CD14-positive monocyte (primary cell): ENCODE measurements at regions not wholly inside any gene's neighbourhood (a gene's known extent, or its start where the extent isn't known, plus 50 kb on each side); places are given as distances from the start of the nearest gene placed in this dataset.

Source experiments
- DNase-seq, 3 donors: peaks; one replicate each; pipeline ENCODE4 v3.0.0-alpha.2; 2011 to 2022
- H2AFZ ChIP-seq: 2 replicates; pipeline ENCODE4 v1.6.0; 2012; ENCODE audit warnings: mild to moderate bottlenecking, low read depth, low read length, inconsistent platforms; ENCODE audit not compliant: insufficient read depth, poor library complexity, severe bottlenecking
- H3K27ac ChIP-seq, 2 donors: 1 replicate in 1 of 2; 2 replicates in 1 of 2; pipeline ENCODE4 v1.5.1; 2012 to 2013; ENCODE audit warnings: low read length in 2 of 2, control low read depth in 1 of 2, inconsistent platforms in 1 of 2, low read depth in 1 of 2, mild to moderate bottlenecking in 1 of 2
- H3K27me3 ChIP-seq, 2 donors: one replicate each; pipeline versions ENCODE4 v1.6.0 to v1.6.1; 2011 to 2013; ENCODE audit warnings: low read length in 2 of 2; ENCODE audit not compliant: control insufficient read depth in 2 of 2, insufficient read depth in 2 of 2
- H3K36me3 ChIP-seq, 2 donors: replicated peaks in 1 of 2; 1 replicate in 1 of 2; 2 replicates in 1 of 2; pipeline versions ENCODE4 v1.5.1 to v1.6.1; 2012 to 2013; ENCODE audit warnings: low read length in 2 of 2, control low read depth in 1 of 2, inconsistent platforms in 1 of 2, mild to moderate bottlenecking in 1 of 2; ENCODE audit not compliant: insufficient read depth in 2 of 2, control insufficient read depth in 1 of 2
- H3K4me1 ChIP-seq, 2 donors: 1 replicate in 1 of 2; 2 replicates in 1 of 2; pipeline versions ENCODE4 v1.5.1 to v1.6.1; 2012 to 2013; ENCODE audit warnings: low read length in 2 of 2, control low read depth in 1 of 2, inconsistent platforms in 1 of 2, mild to moderate bottlenecking in 1 of 2, moderate library complexity in 1 of 2; ENCODE audit not compliant: insufficient read depth in 2 of 2, control insufficient read depth in 1 of 2
- H3K4me2 ChIP-seq: replicated peaks from 2 replicates; pipeline ENCODE3; 2012; ENCODE audit warnings: low read length, moderate library complexity, mild to moderate bottlenecking; ENCODE audit not compliant: poor library complexity, severe bottlenecking; ENCODE audit errors: extremely low read depth
- H3K4me3 ChIP-seq, 3 experiments: fragments of 200-600 bp in 1 of 3; sonication (generic) in 1 of 3; replicated peaks in 1 of 3; 1 replicate in 2 of 3; 2 replicates in 1 of 3; pipeline ENCODE4 v1.5.1; 2011 to 2013; ENCODE audit warnings: low read length in 3 of 3, mild to moderate bottlenecking in 3 of 3, control low read depth in 2 of 3, low read depth in 2 of 3, inconsistent platforms in 1 of 3, moderate library complexity in 1 of 3
- H3K79me2 ChIP-seq: 2 replicates; pipeline ENCODE4 v1.6.0; 2012; ENCODE audit warnings: mild to moderate bottlenecking, control low read depth, inconsistent platforms, low read length, moderate library complexity; ENCODE audit not compliant: insufficient read depth
- H3K9ac ChIP-seq: 2 replicates; pipeline ENCODE4 v1.6.0; 2017; ENCODE audit warnings: low read length, mild to moderate bottlenecking; ENCODE audit not compliant: insufficient read depth, poor library complexity, severe bottlenecking
- H3K9me3 ChIP-seq, 2 donors: replicated peaks in 1 of 2; 1 replicate in 1 of 2; 2 replicates in 1 of 2; pipeline versions ENCODE4 v1.5.1 to v1.6.1; 2012 to 2013; ENCODE audit warnings: low read length in 2 of 2, control low read depth in 1 of 2; ENCODE audit not compliant: control insufficient read depth in 1 of 2, insufficient read depth in 1 of 2
- H4K20me1 ChIP-seq: 2 replicates; pipeline ENCODE4 v1.6.0; 2012; ENCODE audit warnings: mild to moderate bottlenecking, low read length, control low read depth, moderate library complexity; ENCODE audit not compliant: insufficient read depth
- H3K27ac Mint-ChIP-seq, 7 donors: one replicate each; pipeline ENCODE4 v1.8.0; 2020; ENCODE audit warnings: mild to moderate bottlenecking in 7 of 7, mixed read lengths in 7 of 7, moderate library complexity in 6 of 7, inconsistent platforms in 2 of 7
- H3K27me3 Mint-ChIP-seq, 3 donors: one replicate each; pipeline ENCODE4 v1.8.0; 2021 to 2022; ENCODE audit warnings: low read depth in 3 of 3, mild to moderate bottlenecking in 3 of 3, mixed read lengths in 3 of 3, moderate library complexity in 3 of 3, inconsistent platforms in 1 of 3
- H3K36me3 Mint-ChIP-seq, 2 donors: one replicate each; pipeline ENCODE4 v1.8.0; 2020; ENCODE audit warnings: mixed read lengths in 2 of 2, inconsistent platforms in 1 of 2, mild to moderate bottlenecking in 1 of 2
- H3K4me1 Mint-ChIP-seq: one replicate; pipeline ENCODE4 v1.8.0; 2020; ENCODE audit warnings: mild to moderate bottlenecking, mixed read lengths
- H3K4me3 Mint-ChIP-seq, 2 donors: one replicate each; pipeline ENCODE4 v1.8.0; 2020; ENCODE audit warnings: mild to moderate bottlenecking in 2 of 2, mixed read lengths in 2 of 2, moderate library complexity in 1 of 2
- H3K9me3 Mint-ChIP-seq, 7 donors: one replicate each; pipeline ENCODE4 v1.8.0; 2020 to 2022; ENCODE audit warnings: mixed read lengths in 7 of 7, mild to moderate bottlenecking in 6 of 7, moderate library complexity in 6 of 7, inconsistent platforms in 2 of 7
- WGBS: methylation state at CpG from one replicate; pipeline ENCODE4 v1.1.5; 2013; ENCODE audit warnings: missing lambda C conversion rate; ENCODE audit not compliant: insufficient coverage; 5-methylcytosine and 5-hydroxymethylcytosine counted together
- intact Hi-C, 2 donors: fragments of 100-400 bp; cut with micrococcal nuclease; formaldehyde crosslinking; loops; one replicate each; pipeline versions ENCODE4 v1.15.0 to v1.15.1; 2023
- TF ChIP-seq, protein P1 (sequence below): fragments of 200-600 bp; IDR thresholded peaks from one replicate; pipeline ENCODE4 v1.8.0; 2022; ENCODE audit warnings: antibody characterized with exemption, mild to moderate bottlenecking

DNA sequence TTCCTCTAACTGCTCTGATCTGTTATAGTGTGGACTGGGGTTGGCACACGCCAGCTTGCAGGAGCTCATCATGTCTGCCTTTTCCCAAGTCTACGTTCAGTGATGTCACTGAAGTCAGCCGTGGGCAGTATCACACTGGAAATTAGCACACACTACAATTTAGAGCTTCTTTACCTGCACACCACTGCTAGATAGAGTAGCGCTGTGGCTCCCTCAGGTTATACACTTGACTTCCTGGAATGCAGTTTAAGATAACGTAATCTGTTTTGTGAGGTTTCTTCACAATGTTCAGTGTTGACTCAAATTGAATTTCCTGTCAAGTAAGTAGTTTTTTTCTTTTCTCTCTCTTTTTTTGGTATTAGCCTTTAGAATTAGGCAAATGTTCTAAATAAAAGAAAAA, 487.2 kb downstream of the DCDC2C start:
- WGBS = 90% methylated on average over 2 of the region's 5 CpGs
- Histone ChIP-seq H2AFZ (no peak overlapping the region), H3K79me2 (no peaks in the 10 kb centered on the region), H3K4me2 (no peak overlapping the region), H3K9ac (no peak overlapping the region), H4K20me1 (no peaks in the 10 kb centered on the region), H3K27me3 (no peaks in the 10 kb centered on the region), H3K27ac (no peak overlapping the region), H3K4me1 (no peaks in the 10 kb centered on the region), H3K9me3 (peaks cover 10 to 11% of the 10 kb centered on the region in 2 donors), H3K4me3 (no peak overlapping the region), H3K36me3 (no peaks in the 10 kb centered on the region)
- Mint-ChIP-seq H3K27ac (no peak overlapping the region), H3K9me3 (peaks cover 3 to 43% (median 6%) of the 10 kb centered on the region in 7 donors), H3K4me1 (no peaks in the 10 kb centered on the region), H3K4me3 (no peak overlapping the region), H3K27me3 (no peaks in the 10 kb centered on the region), H3K36me3 (no peaks in the 10 kb centered on the region)
- intact Hi-C loops = no loop called here
- TF ChIP-seq, protein P1, sequence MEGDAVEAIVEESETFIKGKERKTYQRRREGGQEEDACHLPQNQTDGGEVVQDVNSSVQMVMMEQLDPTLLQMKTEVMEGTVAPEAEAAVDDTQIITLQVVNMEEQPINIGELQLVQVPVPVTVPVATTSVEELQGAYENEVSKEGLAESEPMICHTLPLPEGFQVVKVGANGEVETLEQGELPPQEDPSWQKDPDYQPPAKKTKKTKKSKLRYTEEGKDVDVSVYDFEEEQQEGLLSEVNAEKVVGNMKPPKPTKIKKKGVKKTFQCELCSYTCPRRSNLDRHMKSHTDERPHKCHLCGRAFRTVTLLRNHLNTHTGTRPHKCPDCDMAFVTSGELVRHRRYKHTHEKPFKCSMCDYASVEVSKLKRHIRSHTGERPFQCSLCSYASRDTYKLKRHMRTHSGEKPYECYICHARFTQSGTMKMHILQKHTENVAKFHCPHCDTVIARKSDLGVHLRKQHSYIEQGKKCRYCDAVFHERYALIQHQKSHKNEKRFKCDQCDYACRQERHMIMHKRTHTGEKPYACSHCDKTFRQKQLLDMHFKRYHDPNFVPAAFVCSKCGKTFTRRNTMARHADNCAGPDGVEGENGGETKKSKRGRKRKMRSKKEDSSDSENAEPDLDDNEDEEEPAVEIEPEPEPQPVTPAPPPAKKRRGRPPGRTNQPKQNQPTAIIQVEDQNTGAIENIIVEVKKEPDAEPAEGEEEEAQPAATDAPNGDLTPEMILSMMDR = no peak
- DNase-seq = no peak

DNA sequence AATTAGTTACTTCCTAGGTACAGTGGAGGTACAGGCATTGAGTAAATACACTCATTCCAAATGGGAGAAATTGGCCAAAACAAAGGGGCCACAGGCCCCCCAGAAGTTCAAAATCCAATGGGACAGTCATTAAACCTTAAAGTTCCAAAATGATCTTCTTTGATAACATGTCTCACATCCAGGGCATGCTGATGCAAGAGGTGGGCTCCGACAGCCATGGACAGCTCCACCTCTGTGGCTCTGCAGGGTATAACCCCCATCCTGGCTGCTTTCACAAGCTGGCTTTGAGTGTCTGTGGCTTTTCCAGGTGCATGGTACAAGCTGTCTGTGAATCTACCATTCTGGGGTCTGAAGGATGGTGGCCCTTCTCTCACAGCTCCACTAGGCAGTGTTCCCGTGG, 488.7 kb downstream of the DCDC2C start:
- WGBS = 94% methylated on average over 2 of the region's 2 CpGs
- Histone ChIP-seq H3K4me1 (no peaks in the 10 kb centered on the region), H3K9ac (no peak overlapping the region), H3K27me3 (no peaks in the 10 kb centered on the region), H3K27ac (no peak overlapping the region), H3K4me3 (no peak overlapping the region), H3K9me3 (peaks cover 10 to 11% of the 10 kb centered on the region in 2 donors), H2AFZ (no peak overlapping the region), H4K20me1 (no peaks in the 10 kb centered on the region), H3K36me3 (no peaks in the 10 kb centered on the region), H3K79me2 (no peaks in the 10 kb centered on the region), H3K4me2 (no peak overlapping the region)
- Mint-ChIP-seq H3K27ac (no peak overlapping the region), H3K9me3 (peaks cover 6 to 39% (median 8%) of the 10 kb centered on the region in 7 donors), H3K27me3 (peaks cover 0 to 1% (median 0%) of the 10 kb centered on the region in 3 donors), H3K4me3 (no peak overlapping the region), H3K4me1 (no peaks in the 10 kb centered on the region), H3K36me3 (no peaks in the 10 kb centered on the region)
- intact Hi-C loops = no loop called here
- DNase-seq = no peak
- TF ChIP-seq, protein P1 = no peak
